Ovary (tissue), 3 donors: ENCODE measurements at regions not wholly inside any gene's neighbourhood (a gene's known extent, or its start where the extent isn't known, plus 50 kb on each side); places are given as distances from the start of the nearest gene placed in this dataset.

ENCODE experiments used
- CTCF ChIP-seq, 3 donors: fragments of 450-650 bp in 2 of 3; fragments of 200-600 bp in 1 of 3; IDR thresholded peaks; one replicate each; pipeline versions ENCODE4 v1.5.1 to v1.8.0; 2016 to 2022; ENCODE audit warnings: antibody characterized with exemption in 3 of 3, mild to moderate bottlenecking in 1 of 3
- POLR2A ChIP-seq: fragments of 450-650 bp; IDR thresholded peaks from one replicate; pipeline ENCODE4 v1.6.1; 2017; ENCODE audit warnings: antibody characterized with exemption, mild to moderate bottlenecking, moderate library complexity
- donor health status: DM: no; HTN: no; CAD: no.

DNA sequence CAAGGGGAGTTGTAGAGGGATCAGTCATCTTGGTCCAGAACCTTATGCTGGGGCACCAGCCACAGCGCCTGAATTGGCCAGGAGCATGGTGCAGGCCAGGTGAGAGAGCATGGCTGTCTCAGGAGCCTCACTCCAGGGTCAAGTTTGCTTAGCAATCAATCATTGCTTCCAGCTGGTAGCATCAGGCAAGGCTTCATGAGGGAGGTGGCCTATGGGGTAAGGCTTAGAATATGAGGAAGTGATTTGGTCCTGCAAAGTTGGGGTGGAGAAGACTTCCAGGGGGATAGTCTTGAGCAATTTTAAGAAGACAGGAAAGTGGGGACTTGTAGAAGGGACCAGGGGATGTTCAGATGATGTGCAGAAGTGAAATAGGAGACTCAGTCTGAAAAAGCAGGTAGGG, 53.9 kb upstream of the PITX1 start:
- no peak for TF ChIP-seq POLR2A
- TF ChIP-seq CTCF (IDR thresholded peaks at IDR 0.05): no peak
